ENCODE measurements at regions not wholly inside any gene's neighbourhood (a gene's known extent, or its start where the extent isn't known, plus 50 kb on each side); places are given as distances from the start of the nearest gene placed in this dataset.

GRCh38 chr14:49058511-49058910 is 527.7 kb downstream of the RPS29 start:
- H3K27me3 Mint-ChIP-seq (ENCODE audit: low read depth in 3 of 3) = no peaks in the 10 kb centered on the region
- no peak overlapping the region for H3K4me3 Mint-ChIP-seq
- no peak overlapping the region for H3K4me2 ChIP-seq (replicated peaks; ENCODE audit: extremely low read depth, low read length, poor library complexity, severe bottlenecking)
- TF ChIP-seq CTCF (IDR thresholded peaks at IDR 0.05) = no peak
- peaks cover 0 to 3% of the 10 kb centered on the region in 2 donors for H3K9me3 ChIP-seq (replicated peaks in 1 of 2; ENCODE audit: control insufficient read depth in 1 of 2, insufficient read depth in 1 of 2, low read length in 2 of 2)
- no peaks in the 10 kb centered on the region for H3K36me3 ChIP-seq (replicated peaks in 1 of 2; ENCODE audit: control insufficient read depth in 1 of 2, insufficient read depth in 2 of 2, low read length in 2 of 2)
- no peak overlapping the region for H3K4me3 ChIP-seq (replicated peaks in 1 of 3; ENCODE audit: low read depth in 2 of 3, low read length in 3 of 3)
- no peaks in the 10 kb centered on the region for H3K79me2 ChIP-seq (ENCODE audit: insufficient read depth, low read length)
- no peaks in the 10 kb centered on the region for H4K20me1 ChIP-seq (ENCODE audit: insufficient read depth, low read length)
- no peak overlapping the region for H2AFZ ChIP-seq (ENCODE audit: insufficient read depth, low read depth, low read length, poor library complexity, severe bottlenecking)
- no peak overlapping the region for H3K27ac Mint-ChIP-seq
- H3K27ac ChIP-seq (ENCODE audit: low read depth in 1 of 2, low read length in 2 of 2) = no peak overlapping the region
- intact Hi-C loops (cut with micrococcal nuclease) = no loop called here
- no peaks in the 10 kb centered on the region for H3K4me1 ChIP-seq (ENCODE audit: control insufficient read depth in 1 of 2, insufficient read depth in 2 of 2, low read length in 2 of 2)
- WGBS (ENCODE audit: insufficient coverage) = no CpG with 5 or more reads among the region's 1 CpG
- peaks cover 0 to 5% (median 2%) of the 10 kb centered on the region in 7 donors for H3K9me3 Mint-ChIP-seq
- H3K4me1 Mint-ChIP-seq = no peaks in the 10 kb centered on the region
- no peak for DNase-seq
- no peaks in the 10 kb centered on the region for H3K36me3 Mint-ChIP-seq
- no peak overlapping the region for H3K9ac ChIP-seq (ENCODE audit: insufficient read depth, low read length, poor library complexity, severe bottlenecking)
- no peaks in the 10 kb centered on the region for H3K27me3 ChIP-seq (ENCODE audit: control insufficient read depth in 2 of 2, insufficient read depth in 2 of 2, low read length in 2 of 2)

GRCh38 chr14:49057838-49058510 is 528.2 kb downstream of the RPS29 start:
- no peak for DNase-seq
- Mint-ChIP-seq H3K9me3 (peaks cover 0 to 2% (median 1%) of the 10 kb centered on the region in 7 donors), H3K36me3 (no peaks in the 10 kb centered on the region), H3K27ac (no peak overlapping the region), H3K4me3 (no peak overlapping the region), H3K27me3 (ENCODE audit: low read depth in 3 of 3) (no peaks in the 10 kb centered on the region), H3K4me1 (no peaks in the 10 kb centered on the region)
- intact Hi-C loops (cut with micrococcal nuclease) = no loop called here
- H3K27ac ChIP-seq (ENCODE audit: low read depth in 1 of 2, low read length in 2 of 2) = no peak overlapping the region
- H3K79me2 ChIP-seq (ENCODE audit: insufficient read depth, low read length) = no peaks in the 10 kb centered on the region
- TF ChIP-seq CTCF (IDR thresholded peaks at IDR 0.05) = no peak
- H3K4me2 ChIP-seq (replicated peaks; ENCODE audit: extremely low read depth, low read length, poor library complexity, severe bottlenecking) = no peak overlapping the region
- no peaks in the 10 kb centered on the region for H3K27me3 ChIP-seq (ENCODE audit: control insufficient read depth in 2 of 2, insufficient read depth in 2 of 2, low read length in 2 of 2)
- no peak overlapping the region for H2AFZ ChIP-seq (ENCODE audit: insufficient read depth, low read depth, low read length, poor library complexity, severe bottlenecking)
- H3K36me3 ChIP-seq (replicated peaks in 1 of 2; ENCODE audit: control insufficient read depth in 1 of 2, insufficient read depth in 2 of 2, low read length in 2 of 2) = no peaks in the 10 kb centered on the region
- no CpG with 5 or more reads among the region's 1 CpG for WGBS (ENCODE audit: insufficient coverage)
- no peak overlapping the region for H3K9ac ChIP-seq (ENCODE audit: insufficient read depth, low read length, poor library complexity, severe bottlenecking)
- H3K4me1 ChIP-seq (ENCODE audit: control insufficient read depth in 1 of 2, insufficient read depth in 2 of 2, low read length in 2 of 2) = no peaks in the 10 kb centered on the region
- no peaks in the 10 kb centered on the region for H4K20me1 ChIP-seq (ENCODE audit: insufficient read depth, low read length)
- H3K9me3 ChIP-seq (replicated peaks in 1 of 2; ENCODE audit: control insufficient read depth in 1 of 2, insufficient read depth in 1 of 2, low read length in 2 of 2) = peaks cover 0 to 3% of the 10 kb centered on the region in 2 donors
- no peak overlapping the region for H3K4me3 ChIP-seq (replicated peaks in 1 of 3; ENCODE audit: low read depth in 2 of 3, low read length in 3 of 3)
